GM12891 (cell line): ENCODE measurements at regions not wholly inside any gene's neighbourhood (a gene's known extent, or its start where the extent isn't known, plus 50 kb on each side); places are given as distances from the start of the nearest gene placed in this dataset.

Experiments
- PAX5 ChIP-seq: IDR thresholded peaks from 2 replicates; pipeline ENCODE4 v1.6.1; 2011; ENCODE audit warnings: low read length, moderate library complexity, mild to moderate bottlenecking; ENCODE audit not compliant: insufficient read depth, severe bottlenecking
- POLR2A ChIP-seq: IDR thresholded peaks from 2 replicates; pipeline ENCODE4 v1.6.1; 2011; ENCODE audit warnings: low read depth, low read length, control low read depth
- POLR2AphosphoS5 ChIP-seq: IDR thresholded peaks from 2 replicates; pipeline ENCODE4 v1.6.1; 2011; ENCODE audit warnings: low read depth, low read length, control low read depth
- POU2F2 ChIP-seq: IDR thresholded peaks from 2 replicates; pipeline ENCODE4 v1.6.1; 2011; ENCODE audit warnings: low read depth, mild to moderate bottlenecking, control low read depth, low read length, moderate library complexity
- SPI1 ChIP-seq: IDR thresholded peaks from 2 replicates; pipeline ENCODE4 v1.6.1; 2011; ENCODE audit warnings: low read depth, low read length, control low read depth
- TAF1 ChIP-seq: IDR thresholded peaks from 2 replicates; pipeline ENCODE4 v1.6.1; 2011; ENCODE audit warnings: low read depth, low read length, control low read depth

- TF ChIP-seq POLR2A, result no peak
- no peak for TF ChIP-seq POLR2AphosphoS5
- no peak for TF ChIP-seq TAF1
- TF ChIP-seq SPI1, result no peak
- no peak for TF ChIP-seq POU2F2
- no peak for TF ChIP-seq PAX5
Measured at GRCh38 chr1:60751306-60751705, 331.1 kb upstream of the NFIA start.
